MCF 10A (cell line): ENCODE measurements at regions not wholly inside any gene's neighbourhood (a gene's known extent, or its start where the extent isn't known, plus 50 kb on each side); places are given as distances from the start of the nearest gene placed in this dataset.

Source experiments
- BruUV-seq: library from RNA; stranded (reverse); fragments of 400-500 nt; replicated peaks from 2 replicates; lab custom pipeline; 2021; lab: Mats Ljungman, UMichigan
- CTCF ChIA-PET: fragments of 300-600 bp; sonication (Branson Sonifier 250); formaldehyde crosslinking; extraction: SDS; loops from one replicate; lab custom pipeline; 2021; ENCODE audit warnings: antibody characterized with exemption, inconsistent platforms; lab: Yijun Ruan, JAX
- POLR2A ChIA-PET: fragments of 300-600, 350-650 bp; sonication (Branson Sonifier 250); formaldehyde crosslinking; extraction: SDS; loops from one replicate; lab custom pipeline; 2020; ENCODE audit warnings: antibody characterized with exemption, inconsistent platforms; lab: Yijun Ruan, JAX
- DNase-seq: peaks from one replicate; pipeline ENCODE4 v3.0.0-alpha.2; 2018; ENCODE audit not compliant: unreplicated experiment
- H3K27ac Mint-ChIP-seq: one replicate; pipeline ENCODE4 v1.8.0; 2022; ENCODE audit warnings: mild to moderate bottlenecking, low read depth, mixed read lengths; ENCODE audit not compliant: unreplicated experiment
- H3K27me3 Mint-ChIP-seq: one replicate; pipeline ENCODE4 v1.8.0; 2022; ENCODE audit warnings: mixed read lengths; ENCODE audit not compliant: insufficient read depth, unreplicated experiment
- H3K36me3 Mint-ChIP-seq: one replicate; pipeline ENCODE4 v1.8.0; 2022; ENCODE audit warnings: mild to moderate bottlenecking, moderate library complexity, mixed read lengths; ENCODE audit not compliant: insufficient read depth, unreplicated experiment
- H3K4me1 Mint-ChIP-seq: one replicate; pipeline ENCODE4 v1.8.0; 2022; ENCODE audit warnings: mixed read lengths; ENCODE audit not compliant: insufficient read depth, unreplicated experiment
- H3K4me3 Mint-ChIP-seq: one replicate; pipeline ENCODE4 v1.8.0; 2022; ENCODE audit warnings: mild to moderate bottlenecking, moderate library complexity, mixed read lengths; ENCODE audit not compliant: unreplicated experiment
- H3K9me3 Mint-ChIP-seq: one replicate; pipeline ENCODE4 v1.8.0; 2022; ENCODE audit warnings: mixed read lengths; ENCODE audit not compliant: unreplicated experiment
- CTCF ChIP-seq: fragments of 200-600 bp; IDR thresholded peaks from one replicate; pipeline ENCODE4 v1.8.0; 2022; ENCODE audit warnings: antibody characterized with exemption, mild to moderate bottlenecking; ENCODE audit not compliant: unreplicated experiment
- intact Hi-C: fragments of 100-400 bp; cut with micrococcal nuclease; formaldehyde crosslinking; loops from 2 replicates; pipeline ENCODE4 v1.14.1; 2022

GRCh38 chr16:5196204-5196603 lies 98.6 kb upstream of the EEF2KMT start:
- no peak for DNase-seq
- no peaks in the 10 kb centered on the region for H3K27me3 Mint-ChIP-seq
- no peaks in the 10 kb centered on the region for H3K36me3 Mint-ChIP-seq
- H3K9me3 Mint-ChIP-seq = peaks cover 26% of the 10 kb centered on the region
- intact Hi-C loops = no loop called here
- TF ChIP-seq CTCF = no peak
- H3K4me3 Mint-ChIP-seq = no peak overlapping the region
- no TSS peak for BruUV-seq
- POLR2A ChIA-PET = no interaction called here
- CTCF ChIA-PET = no interaction called here
- no peaks in the 10 kb centered on the region for H3K4me1 Mint-ChIP-seq
- H3K27ac Mint-ChIP-seq = no peak overlapping the region

- POLR2A ChIA-PET = no interaction called here
These were observed 96.3 kb upstream of the EEF2KMT start for GRCh38 chr16:5193861-5194260.

GRCh38 chr16:5188989-5189352 lies 91.4 kb upstream of the EEF2KMT start:
- no peak for DNase-seq
- Mint-ChIP-seq H3K36me3 (no peaks in the 10 kb centered on the region), H3K9me3 (peaks cover 23% of the 10 kb centered on the region), H3K27me3 (no peaks in the 10 kb centered on the region), H3K27ac (no peak overlapping the region), H3K4me3 (no peak overlapping the region), H3K4me1 (no peaks in the 10 kb centered on the region)
- no TSS peak for BruUV-seq
- POLR2A ChIA-PET = no interaction called here
- no peak for TF ChIP-seq CTCF
- intact Hi-C loops = no loop called here
- CTCF ChIA-PET = no interaction called here

More at GRCh38 chr16:5193861-5194260, 96.3 kb upstream of the EEF2KMT start:
- TF ChIP-seq CTCF = no peak
- H3K4me3 Mint-ChIP-seq = no peak overlapping the region
- H3K27me3 Mint-ChIP-seq = no peaks in the 10 kb centered on the region
- intact Hi-C loops = no loop called here
- DNase-seq = no peak
- CTCF ChIA-PET = no interaction called here
- no peak overlapping the region for H3K27ac Mint-ChIP-seq
- H3K9me3 Mint-ChIP-seq = peaks cover 35% of the 10 kb centered on the region
- H3K36me3 Mint-ChIP-seq = no peaks in the 10 kb centered on the region
- BruUV-seq = no TSS peak
- H3K4me1 Mint-ChIP-seq = no peaks in the 10 kb centered on the region

GRCh38 chr16:5188318-5188988 lies 90.9 kb upstream of the EEF2KMT start:
- no peaks in the 10 kb centered on the region for H3K36me3 Mint-ChIP-seq
- H3K4me1 Mint-ChIP-seq = no peaks in the 10 kb centered on the region
- TF ChIP-seq CTCF = no peak
- no peak for DNase-seq
- no peak overlapping the region for H3K4me3 Mint-ChIP-seq
- H3K27ac Mint-ChIP-seq = no peak overlapping the region
- H3K27me3 Mint-ChIP-seq = no peaks in the 10 kb centered on the region
- no TSS peak for BruUV-seq
- POLR2A ChIA-PET = no interaction called here
- CTCF ChIA-PET = no interaction called here
- peaks cover 23% of the 10 kb centered on the region for H3K9me3 Mint-ChIP-seq
- intact Hi-C loops = no loop called here
